Neuron (in vitro differentiated cells): ENCODE measurements at regions not wholly inside any gene's neighbourhood (a gene's known extent, or its start where the extent isn't known, plus 50 kb on each side); places are given as distances from the start of the nearest gene placed in this dataset.

Experiments used
- H2AFZ ChIP-seq: one replicate; pipeline ENCODE4 v1.6.1; 2013; ENCODE audit warnings: low read depth, mild to moderate bottlenecking, inconsistent platforms, low read length, moderate library complexity
- H3K27me3 ChIP-seq: one replicate; pipeline ENCODE4 v1.6.1; 2013; ENCODE audit warnings: low read length; ENCODE audit not compliant: insufficient read depth
- H3K36me3 ChIP-seq: one replicate; pipeline ENCODE4 v1.6.1; 2013; ENCODE audit warnings: low read length; ENCODE audit not compliant: insufficient read depth
- H3K4me1 ChIP-seq: one replicate; pipeline ENCODE4 v1.6.1; 2013; ENCODE audit warnings: low read length; ENCODE audit not compliant: insufficient read depth
- H3K4me3 ChIP-seq: 2 replicates; pipeline ENCODE4 v1.5.1; 2013; ENCODE audit warnings: mild to moderate bottlenecking, low read length, moderate library complexity
- H3K9me3 ChIP-seq: one replicate; pipeline ENCODE4 v1.6.1; 2013; ENCODE audit warnings: low read length

DNA sequence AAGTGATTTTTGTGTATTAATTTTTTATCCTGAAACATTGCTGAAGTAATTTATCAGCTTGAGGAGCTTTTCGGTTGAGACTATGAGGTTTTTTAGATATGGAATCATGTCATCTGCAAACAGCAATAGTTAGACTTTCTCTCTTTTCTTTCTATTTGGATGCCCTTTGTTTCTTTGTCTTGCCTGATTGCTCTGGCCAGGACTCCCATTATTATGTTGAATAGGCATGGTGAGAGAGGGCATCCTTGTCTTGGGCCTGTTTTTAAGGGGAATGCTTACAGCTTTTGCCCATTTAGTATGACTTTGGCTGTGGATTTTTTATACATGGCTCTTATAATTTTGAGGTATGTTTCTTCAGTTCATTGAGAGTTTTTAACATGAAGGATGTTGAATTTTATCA lies 207.6 kb upstream of the DEFB112 start:
- Histone ChIP-seq H3K4me1 (no peaks in the 10 kb centered on the region), H2AFZ (no peak overlapping the region), H3K36me3 (no peaks in the 10 kb centered on the region), H3K27me3 (no peaks in the 10 kb centered on the region), H3K9me3 (no peaks in the 10 kb centered on the region), H3K4me3 (no peak overlapping the region)

- no peak overlapping the region for H3K4me3 ChIP-seq
- H3K4me1 ChIP-seq = no peaks in the 10 kb centered on the region
- no peaks in the 10 kb centered on the region for H3K36me3 ChIP-seq
- H3K9me3 ChIP-seq = no peaks in the 10 kb centered on the region
- H2AFZ ChIP-seq = no peak overlapping the region
- H3K27me3 ChIP-seq = no peaks in the 10 kb centered on the region
Observed at GRCh38 chr6:50259903-50260302, 210.2 kb upstream of the DEFB112 start.

DNA sequence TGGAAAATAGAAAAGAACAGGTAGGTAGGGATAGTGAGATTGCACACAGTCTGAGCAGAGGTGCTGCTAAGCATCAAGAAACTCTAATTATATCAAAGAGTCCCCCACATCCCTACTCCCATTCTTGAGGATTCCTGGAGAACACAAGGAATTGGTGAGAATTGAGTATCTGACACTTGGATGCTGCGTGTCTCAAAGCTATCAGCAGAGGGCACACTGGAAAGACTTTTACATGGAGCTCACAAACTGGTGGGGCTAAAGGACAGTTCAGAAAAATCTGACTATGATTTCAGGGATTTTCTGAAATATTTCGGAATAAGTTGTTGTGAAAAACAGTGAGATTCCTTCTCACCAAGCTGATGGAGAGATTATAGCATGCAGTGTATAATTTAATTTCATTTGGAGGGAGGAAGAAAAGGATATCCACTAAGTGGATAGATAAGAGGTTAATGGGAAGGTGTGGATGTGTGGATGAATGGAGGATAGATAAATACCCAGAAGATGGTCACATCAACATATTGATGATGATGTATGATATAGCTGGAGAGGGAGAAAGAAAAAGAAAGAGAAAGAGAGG lies 215.4 kb upstream of the DEFB112 start:
- Histone ChIP-seq H3K27me3 (no peaks in the 10 kb centered on the region), H3K36me3 (no peaks in the 10 kb centered on the region), H3K4me1 (peaks cover 3% of the 10 kb centered on the region), H2AFZ (no peak overlapping the region), H3K9me3 (no peaks in the 10 kb centered on the region), H3K4me3 (no peak overlapping the region)

DNA sequence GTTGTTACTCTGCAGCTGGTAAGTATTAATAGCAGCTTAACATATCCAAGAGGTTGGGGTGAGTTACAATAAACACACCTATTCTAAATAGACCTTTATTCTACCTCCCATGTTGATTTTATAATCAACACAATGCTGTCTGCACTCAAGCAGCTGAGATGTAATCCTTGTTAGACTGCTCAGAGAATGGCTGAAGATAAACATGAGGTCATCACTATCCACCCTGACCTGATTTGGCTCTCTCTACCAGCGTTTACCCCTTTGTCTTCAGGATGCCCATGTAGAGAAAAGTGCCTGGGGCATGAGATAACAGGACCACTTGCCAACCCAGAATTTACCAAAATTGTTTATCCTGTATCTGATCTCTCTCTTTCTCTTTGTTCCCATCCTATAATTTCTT lies 220.7 kb upstream of the DEFB112 start:
- no peaks in the 10 kb centered on the region for H3K27me3 ChIP-seq
- H3K4me3 ChIP-seq = no peak overlapping the region
- H3K36me3 ChIP-seq = no peaks in the 10 kb centered on the region
- peaks cover 8% of the 10 kb centered on the region for H3K4me1 ChIP-seq
- H2AFZ ChIP-seq = no peak overlapping the region
- H3K9me3 ChIP-seq = no peaks in the 10 kb centered on the region

DNA sequence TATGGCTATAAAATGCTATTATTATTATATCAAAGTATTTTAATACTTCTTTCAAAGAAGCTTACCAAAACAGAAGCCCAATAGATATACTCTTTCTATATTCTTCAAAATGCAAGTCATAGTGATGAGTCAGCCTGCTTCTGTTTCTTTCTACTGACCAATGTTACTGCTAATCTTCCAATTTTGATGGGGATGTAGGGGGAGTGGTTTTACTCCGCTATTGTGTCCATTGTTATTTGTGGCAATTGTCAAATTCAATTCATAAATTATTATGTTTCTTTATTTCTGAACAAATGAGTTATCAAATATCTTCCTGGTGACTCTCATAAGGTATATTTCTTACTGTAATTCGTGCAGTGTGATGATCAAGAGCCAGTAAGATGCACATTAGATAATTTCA lies 221.5 kb upstream of the DEFB112 start:
- no peak overlapping the region for H3K4me3 ChIP-seq
- H2AFZ ChIP-seq = no peak overlapping the region
- H3K36me3 ChIP-seq = no peaks in the 10 kb centered on the region
- no peaks in the 10 kb centered on the region for H3K9me3 ChIP-seq
- H3K27me3 ChIP-seq = no peaks in the 10 kb centered on the region
- H3K4me1 ChIP-seq = peaks cover 8% of the 10 kb centered on the region

GRCh38 chr6:50271817-50272216 lies 222.1 kb upstream of the DEFB112 start:
- no peaks in the 10 kb centered on the region for H3K36me3 ChIP-seq
- H3K4me3 ChIP-seq = no peak overlapping the region
- H3K27me3 ChIP-seq = no peaks in the 10 kb centered on the region
- no peak overlapping the region for H2AFZ ChIP-seq
- no peaks in the 10 kb centered on the region for H3K9me3 ChIP-seq
- peaks cover 8% of the 10 kb centered on the region for H3K4me1 ChIP-seq

DNA sequence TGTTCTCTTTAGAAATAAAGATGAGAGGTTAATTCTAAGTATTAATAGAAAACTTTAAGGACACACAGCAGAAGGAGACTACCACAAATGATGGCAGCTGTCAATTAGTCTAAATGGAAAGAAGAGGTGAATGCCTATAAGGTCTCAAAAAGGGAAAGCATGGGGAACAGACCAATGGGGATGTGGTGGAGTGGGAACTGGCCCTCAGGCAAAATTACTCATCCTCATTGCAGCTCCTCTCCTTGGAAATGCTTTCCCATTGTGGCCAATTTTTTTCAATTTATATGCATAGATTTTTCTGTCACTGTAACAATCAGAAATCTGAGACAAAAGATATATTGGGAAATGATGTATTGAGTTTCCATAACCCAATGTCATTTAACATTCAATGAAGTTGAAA lies 222.9 kb upstream of the DEFB112 start:
- Histone ChIP-seq H3K36me3 (no peaks in the 10 kb centered on the region), H3K4me1 (peaks cover 8% of the 10 kb centered on the region), H2AFZ (no peak overlapping the region), H3K27me3 (no peaks in the 10 kb centered on the region), H3K9me3 (no peaks in the 10 kb centered on the region), H3K4me3 (no peak overlapping the region)

- Histone ChIP-seq H3K9me3 (no peaks in the 10 kb centered on the region), H3K4me3 (no peak overlapping the region), H2AFZ (no peak overlapping the region), H3K4me1 (no peaks in the 10 kb centered on the region), H3K27me3 (no peaks in the 10 kb centered on the region), H3K36me3 (no peaks in the 10 kb centered on the region)
Observed at GRCh38 chr6:50276771-50277261, 227.1 kb upstream of the DEFB112 start.

GRCh38 chr6:50277774-50278173 lies 228.0 kb upstream of the DEFB112 start:
- Histone ChIP-seq H3K4me1 (no peaks in the 10 kb centered on the region), H2AFZ (no peak overlapping the region), H3K36me3 (no peaks in the 10 kb centered on the region)

GRCh38 chr6:50278663-50279062 lies 228.9 kb upstream of the DEFB112 start:
- H3K9me3 ChIP-seq = no peaks in the 10 kb centered on the region
- H3K4me1 ChIP-seq = no peaks in the 10 kb centered on the region
- no peaks in the 10 kb centered on the region for H3K27me3 ChIP-seq
- no peaks in the 10 kb centered on the region for H3K36me3 ChIP-seq
- H2AFZ ChIP-seq = no peak overlapping the region
- H3K4me3 ChIP-seq = no peak overlapping the region

More at GRCh38 chr6:50277774-50278173, 228.0 kb upstream of the DEFB112 start:
- Histone ChIP-seq H3K9me3 (no peaks in the 10 kb centered on the region), H3K27me3 (no peaks in the 10 kb centered on the region), H3K4me3 (no peak overlapping the region)

GRCh38 chr6:50285735-50286134 lies 236.0 kb upstream of the DEFB112 start:
- no peaks in the 10 kb centered on the region for H3K9me3 ChIP-seq
- no peak overlapping the region for H3K4me3 ChIP-seq
- no peak overlapping the region for H2AFZ ChIP-seq
- H3K4me1 ChIP-seq = no peaks in the 10 kb centered on the region
- H3K27me3 ChIP-seq = no peaks in the 10 kb centered on the region
- no peaks in the 10 kb centered on the region for H3K36me3 ChIP-seq

DNA sequence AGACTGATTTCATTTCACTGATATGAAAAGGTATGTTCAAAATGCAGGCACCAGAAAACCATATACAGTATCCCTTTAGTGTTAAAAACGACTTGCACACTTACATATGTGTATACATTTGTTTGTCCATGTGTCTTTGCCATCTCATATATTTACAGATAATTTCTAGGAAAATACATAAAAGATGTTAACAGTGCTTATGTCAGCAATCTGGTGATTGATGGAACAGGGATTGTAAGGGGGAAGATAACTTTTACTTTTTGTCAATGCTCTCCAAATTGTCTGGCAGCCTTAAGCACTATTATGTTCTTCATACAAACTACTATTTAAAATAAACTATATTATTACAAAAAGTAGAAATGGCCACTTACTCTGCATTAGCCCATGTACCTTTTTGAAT lies 238.5 kb upstream of the DEFB112 start:
- Histone ChIP-seq H3K27me3 (no peaks in the 10 kb centered on the region), H3K4me1 (no peaks in the 10 kb centered on the region), H2AFZ (no peak overlapping the region), H3K36me3 (no peaks in the 10 kb centered on the region), H3K4me3 (no peak overlapping the region), H3K9me3 (no peaks in the 10 kb centered on the region)

DNA sequence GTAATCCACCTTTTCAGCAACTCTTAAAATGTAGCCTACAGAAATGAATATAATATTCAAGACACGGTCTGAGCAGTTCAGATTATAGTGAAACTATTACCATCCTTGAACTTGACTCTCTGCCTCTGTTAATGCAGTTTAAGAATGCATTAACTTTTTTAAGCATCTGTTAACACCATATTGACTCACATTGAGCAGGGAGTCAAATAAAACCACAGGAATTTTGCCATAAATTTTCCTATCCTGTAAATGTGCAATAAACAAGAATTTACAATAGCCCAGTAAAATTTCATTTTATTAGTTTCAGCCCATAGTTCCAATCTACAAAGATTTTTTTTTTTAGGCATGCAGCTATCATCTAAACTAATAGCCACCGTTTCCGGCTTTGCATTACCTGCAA lies 239.2 kb upstream of the DEFB112 start:
- Histone ChIP-seq H3K4me1 (no peaks in the 10 kb centered on the region), H3K27me3 (no peaks in the 10 kb centered on the region), H2AFZ (no peak overlapping the region), H3K36me3 (no peaks in the 10 kb centered on the region), H3K9me3 (no peaks in the 10 kb centered on the region), H3K4me3 (no peak overlapping the region)

DNA sequence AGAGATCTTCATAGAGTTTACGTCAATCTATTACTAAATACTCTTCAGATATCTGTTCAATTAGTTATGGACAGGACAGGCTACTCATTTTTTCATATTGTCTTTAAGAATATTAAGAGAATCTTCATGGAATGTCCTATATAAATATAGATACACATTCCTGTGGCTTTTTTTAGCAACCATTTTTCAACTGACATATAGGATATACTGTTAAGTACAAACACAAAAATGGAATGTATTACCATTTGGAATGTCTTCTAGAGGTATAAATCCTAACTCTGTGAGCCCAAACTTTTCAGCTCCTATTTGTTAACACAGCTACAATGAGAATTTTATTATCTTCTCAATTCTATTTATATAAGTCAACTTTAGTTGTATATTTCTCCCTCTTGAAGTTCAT lies 239.6 kb upstream of the DEFB112 start:
- Histone ChIP-seq H3K9me3 (no peaks in the 10 kb centered on the region), H3K36me3 (no peaks in the 10 kb centered on the region), H3K4me3 (no peak overlapping the region), H3K4me1 (no peaks in the 10 kb centered on the region), H3K27me3 (no peaks in the 10 kb centered on the region), H2AFZ (no peak overlapping the region)
